Psoas muscle (tissue), 7 donors: ENCODE measurements at regions not wholly inside any gene's neighbourhood (a gene's known extent, or its start where the extent isn't known, plus 50 kb on each side); places are given as distances from the start of the nearest gene placed in this dataset.
A peak's percentile ranks its signal among the peaks of the same experiment; 100 is the strongest.

Experiments used
- ATAC-seq, 4 donors: fragments of 200-7000 bp; cut with Tn5 transposase; one replicate each; pipeline ENCODE4 v1.9.1; 2020; ENCODE audit warnings: moderate library complexity in 3 of 4, mild to moderate bottlenecking in 2 of 4
- DNase-seq, 2 donors: peaks; one replicate each; pipeline ENCODE4 v3.0.0-alpha.2; 2020
- H3K27ac ChIP-seq: fragments of 200-600 bp; one replicate; pipeline ENCODE4 v1.8.0; 2022
- H3K27me3 ChIP-seq, 3 donors: fragments of 200-600 bp in 1 of 3; one replicate each; pipeline versions ENCODE4 v1.6.1 to v1.8.0; 2013 to 2022; ENCODE audit warnings: low read length in 2 of 3, mild to moderate bottlenecking in 2 of 3, moderate library complexity in 1 of 3; ENCODE audit not compliant: insufficient read depth in 3 of 3
- H3K36me3 ChIP-seq, 2 donors: fragments of 200-600 bp in 1 of 2; one replicate each; pipeline versions ENCODE4 v1.6.1 to v1.8.0; 2013 to 2022; ENCODE audit warnings: low read depth in 1 of 2, mild to moderate bottlenecking in 1 of 2, moderate library complexity in 1 of 2; ENCODE audit not compliant: insufficient read depth in 1 of 2
- H3K4me1 ChIP-seq: fragments of 200-600 bp; one replicate; pipeline ENCODE4 v1.8.0; 2022
- H3K4me3 ChIP-seq: fragments of 200-600 bp; one replicate; pipeline ENCODE4 v1.8.0; 2022; ENCODE audit warnings: mild to moderate bottlenecking
- H3K9me3 ChIP-seq: fragments of 200-600 bp; one replicate; pipeline ENCODE4 v1.8.0; 2022
- CTCF ChIP-seq: fragments of 200-600 bp; IDR thresholded peaks from one replicate; pipeline ENCODE4 v1.8.0; 2022; ENCODE audit warnings: antibody characterized with exemption
- WGBS, 3 donors: extraction: QIAGEN DNeasy Blood & Tissue Kit; methylation state at CpG; one replicate each; pipeline versions ENCODE4 v1.1.6 to v1.1.7; 2013; 5-methylcytosine and 5-hydroxymethylcytosine counted together
- intact Hi-C, 2 donors: fragments of 100-400 bp; cut with DNase I; formaldehyde crosslinking; loops; one replicate each; pipeline versions ENCODE4 v1.11.0 to v1.14.2; 2022
- donor health status: healthy with polysubstance abuse.
- donor health status: DM: no; HTN: no; CAD: no; lungs with moderate emphysema.
- donor health status: Bipolar disorder and iron deficiency.
- donor health status: healthy.
- donor health status: DM: yes; HTN: yes; CAD: no.
- donor health status: DM: no; HTN: no; CAD: no.
- donor health status: DM: yes; HTN: yes; CAD: no.

GRCh38 chr1:184854496-184855140 lies 100.0 kb upstream of the EDEM3 start:
- no peaks in the 10 kb centered on the region for H3K9me3 ChIP-seq
- peak overlapping the region; percentile 19 for H3K4me3 ChIP-seq
- peaks cover 31% of the 10 kb centered on the region for H3K4me1 ChIP-seq
- intact Hi-C loops, result no loop called here
- ATAC-seq, result peak; percentile 46 to 83 (median 82)
- H3K36me3 ChIP-seq, result no peaks in the 10 kb centered on the region
- DNase-seq, result no peak
- WGBS, 3 donors, result 76 to 83% (median 79%) methylated on average over 1 of the region's 1 CpG
- peak overlapping the region; percentile 71 for H3K27ac ChIP-seq
- H3K27me3 ChIP-seq, result no peaks in the 10 kb centered on the region
- no peak for TF ChIP-seq CTCF

- intact Hi-C loops, result no loop called here
- peak in 2 of 4 donors; percentile 32 to 59 for ATAC-seq
- Histone ChIP-seq H3K36me3 (no peaks in the 10 kb centered on the region), H3K4me1 (peaks cover 27% of the 10 kb centered on the region), H3K27ac (peak overlapping the region; percentile 71), H3K9me3 (no peaks in the 10 kb centered on the region), H3K27me3 (no peaks in the 10 kb centered on the region), H3K4me3 (peak overlapping the region; percentile 19)
- no peak for TF ChIP-seq CTCF
- no peak for DNase-seq
- 91 to 97% (median 96%) methylated on average over 1 of the region's 1 CpG for WGBS, 3 donors
Measured at GRCh38 chr1:184854036-184854435, 99.4 kb upstream of the EDEM3 start.

GRCh38 chr1:184851822-184852746 lies 97.4 kb upstream of the EDEM3 start:
- no peak for DNase-seq
- peaks cover 27% of the 10 kb centered on the region for H3K4me1 ChIP-seq
- H3K36me3 ChIP-seq, result no peaks in the 10 kb centered on the region
- peak in 2 of 4 donors; percentile 17 to 50 for ATAC-seq
- no peaks in the 10 kb centered on the region for H3K9me3 ChIP-seq
- WGBS, 3 donors, result 91 to 93% (median 91%) methylated on average over 14 of the region's 14 CpGs
- H3K27ac ChIP-seq, result peak overlapping the region; percentile 10
- no peak overlapping the region for H3K4me3 ChIP-seq
- no peaks in the 10 kb centered on the region for H3K27me3 ChIP-seq
- intact Hi-C loops, result no loop called here
- TF ChIP-seq CTCF, result no peak

DNA sequence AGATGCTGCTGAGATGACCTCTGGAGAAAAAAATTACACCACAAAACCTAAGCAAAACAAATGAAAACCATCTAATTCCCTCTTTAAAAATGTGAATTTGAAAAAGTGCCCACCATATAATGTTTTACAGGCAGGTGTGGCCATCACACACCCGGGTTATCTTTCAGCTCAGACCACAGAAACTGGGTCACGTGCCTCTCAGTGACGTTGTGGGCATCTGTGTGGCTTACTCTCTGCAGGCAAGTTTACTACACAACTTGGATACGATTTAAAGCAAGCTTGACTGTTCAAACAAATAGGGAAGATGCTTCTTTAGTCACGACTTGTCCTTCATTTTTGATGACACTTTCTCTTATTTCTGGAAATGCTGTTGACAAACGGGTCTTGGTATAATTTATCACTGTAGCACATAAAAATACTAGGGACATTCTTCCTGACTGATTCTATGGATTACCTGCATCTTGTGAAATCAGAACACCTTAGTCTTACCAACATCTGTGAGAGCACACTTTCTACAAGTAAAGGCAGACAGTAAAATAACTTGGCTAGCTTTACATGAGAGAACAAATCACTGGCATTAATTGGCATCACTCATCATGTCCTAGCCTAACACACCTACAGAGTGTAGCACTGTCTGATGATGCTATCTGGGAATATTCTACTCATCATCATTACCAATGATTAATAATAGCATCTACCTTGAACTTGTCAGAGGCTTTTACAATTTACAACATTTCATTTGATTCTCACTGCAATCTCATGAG lies 89.3 kb upstream of the EDEM3 start:
- intact Hi-C loops, result no loop called here
- Histone ChIP-seq H3K27ac (peak overlapping the region; percentile 67), H3K27me3 (no peaks in the 10 kb centered on the region), H3K36me3 (no peaks in the 10 kb centered on the region), H3K4me1 (peaks cover 16% of the 10 kb centered on the region), H3K4me3 (no peak overlapping the region), H3K9me3 (no peaks in the 10 kb centered on the region)
- ATAC-seq (peak; percentile 55 to 85 (median 68)), DNase-seq (no peak)
- TF ChIP-seq CTCF, result no peak
- 27 to 56% (median 38%) methylated on average over 6 of the region's 6 CpGs for WGBS, 3 donors
